SK-N-SH treated with all-trans-retinoic acid at 6 μM for 48 hours (cell line): ENCODE measurements at regions not wholly inside any gene's neighbourhood (a gene's known extent, or its start where the extent isn't known, plus 50 kb on each side); places are given as distances from the start of the nearest gene placed in this dataset.

Source experiments
- ATAC-seq: fragments of 200-7000 bp; cut with Tn5 transposase; 3 replicates; pipeline ENCODE4 v1.9.1; 2020; ENCODE audit warnings: mild to moderate bottlenecking, moderate library complexity
- ARNTL ChIP-seq: fragments of 450-650 bp; formaldehyde crosslinking; IDR thresholded peaks from 2 replicates; pipeline ENCODE4 v1.5.0; 2020; ENCODE audit warnings: low read depth, mild to moderate bottlenecking, moderate library complexity, borderline replicate concordance
- BACH2 ChIP-seq: fragments of 250-450 bp; sonication (Bioruptor Pico); IDR thresholded peaks from 2 replicates; pipeline ENCODE4 v1.9.0; 2021; ENCODE audit warnings: mild to moderate bottlenecking, borderline replicate concordance
- CREB5 ChIP-seq: fragments of 250-450 bp; sonication (Bioruptor Pico); IDR thresholded peaks from 2 replicates; pipeline ENCODE4 v1.5.1; 2020; ENCODE audit warnings: low read depth, mild to moderate bottlenecking, moderate library complexity
- CSDC2 ChIP-seq: fragments of 250-450 bp; sonication (Bioruptor Pico); IDR thresholded peaks from 2 replicates; pipeline ENCODE4 v1.5.0; 2020; ENCODE audit warnings: mild to moderate bottlenecking, moderate library complexity
- CSRNP3 ChIP-seq: fragments of 250-450 bp; sonication (Bioruptor Pico); IDR thresholded peaks from 2 replicates; pipeline ENCODE4 v1.5.1; 2021; ENCODE audit warnings: mild to moderate bottlenecking, moderate library complexity
- ESRRG ChIP-seq: fragments of 250-450 bp; sonication (Bioruptor Pico); IDR thresholded peaks from 2 replicates; pipeline ENCODE4 v1.6.1; 2021; ENCODE audit warnings: mild to moderate bottlenecking
- ISL1 ChIP-seq: fragments of 250-450 bp; sonication (Bioruptor Pico); IDR thresholded peaks from 2 replicates; pipeline ENCODE4 v2.1.2; 2022; ENCODE audit warnings: mild to moderate bottlenecking, moderate library complexity
- OSR1 ChIP-seq: fragments of 250-450 bp; sonication (Bioruptor Pico); IDR thresholded peaks from 2 replicates; pipeline ENCODE4 v1.8.0; 2022; ENCODE audit warnings: moderate library complexity, mild to moderate bottlenecking, inconsistent platforms
- PATZ1 ChIP-seq: fragments of 250-450 bp; sonication (Bioruptor Pico); IDR thresholded peaks from 2 replicates; pipeline ENCODE4 v1.8.0; 2020; ENCODE audit warnings: mild to moderate bottlenecking, moderate library complexity, borderline replicate concordance
- POU6F1 ChIP-seq: fragments of 250-450 bp; sonication (Bioruptor Pico); IDR thresholded peaks from 2 replicates; pipeline ENCODE4 v1.8.0; 2021; ENCODE audit warnings: low read depth, mild to moderate bottlenecking, moderate library complexity, borderline replicate concordance
- PPARA ChIP-seq: fragments of 250-450 bp; sonication (Bioruptor Pico); IDR thresholded peaks from 2 replicates; pipeline ENCODE4 v1.5.0; 2020; ENCODE audit warnings: mild to moderate bottlenecking, borderline replicate concordance
- RARB ChIP-seq: fragments of 250-450 bp; sonication (Bioruptor Pico); IDR thresholded peaks from 2 replicates; pipeline ENCODE4 v1.8.0; 2021; ENCODE audit warnings: mild to moderate bottlenecking, moderate library complexity
- SNAI2 ChIP-seq: fragments of 250-450 bp; sonication (Bioruptor Pico); IDR thresholded peaks from 2 replicates; pipeline ENCODE4 v1.5.0; 2020; ENCODE audit warnings: mild to moderate bottlenecking, moderate library complexity
- TOX ChIP-seq: fragments of 250-450 bp; sonication (Bioruptor Pico); IDR thresholded peaks from 2 replicates; pipeline ENCODE4 v1.8.0; 2021; ENCODE audit warnings: mild to moderate bottlenecking, moderate library complexity, borderline replicate concordance
- TSHZ2 ChIP-seq: fragments of 250-450 bp; sonication (Bioruptor Pico); IDR thresholded peaks from 2 replicates; pipeline ENCODE4 v1.5.0; 2020; ENCODE audit warnings: mild to moderate bottlenecking, moderate library complexity
- ZC3H10 ChIP-seq: fragments of 250-450 bp; sonication (Bioruptor Pico); IDR thresholded peaks from 2 replicates; pipeline ENCODE4 v1.5.1; 2021; ENCODE audit warnings: mild to moderate bottlenecking, moderate library complexity
- ZFP3 ChIP-seq: fragments of 250-450 bp; sonication (Bioruptor Pico); IDR thresholded peaks from 2 replicates; pipeline ENCODE4 v1.5.0; 2020; ENCODE audit warnings: mild to moderate bottlenecking, moderate library complexity
- ZFP30 ChIP-seq: fragments of 450-650 bp; formaldehyde crosslinking; IDR thresholded peaks from 2 replicates; pipeline ENCODE4 v1.5.0; 2022; ENCODE audit warnings: mild to moderate bottlenecking, moderate library complexity
- ZNF565 ChIP-seq: fragments of 450-650 bp; formaldehyde crosslinking; conservative IDR thresholded peaks from 2 replicates; pipeline ENCODE4 v1.5.0; 2020; ENCODE audit warnings: low read depth, mild to moderate bottlenecking, moderate library complexity
- ZNF70 ChIP-seq: fragments of 450-650 bp; formaldehyde crosslinking; IDR thresholded peaks from 2 replicates; pipeline ENCODE4 v1.5.0; 2020; ENCODE audit warnings: mild to moderate bottlenecking, moderate library complexity
- ZNF8 ChIP-seq: fragments of 450-650 bp; formaldehyde crosslinking; IDR thresholded peaks from 2 replicates; pipeline ENCODE4 v1.5.0; 2020; ENCODE audit warnings: mild to moderate bottlenecking, moderate library complexity

GRCh38 chr12:11513288-11513687 is 117.9 kb upstream of the PRB2 start (continued):
- no peak for TF ChIP-seq ARNTL (CRISPR knock-in tag)
- TF ChIP-seq OSR1 (CRISPR knock-in tag) = no peak
- no peak for TF ChIP-seq PPARA (CRISPR knock-in tag)
- TF ChIP-seq ZFP30 (CRISPR knock-in tag) = no peak
- no peak for TF ChIP-seq ESRRG (CRISPR knock-in tag)

- no peak for TF ChIP-seq CREB5 (CRISPR knock-in tag)
- TF ChIP-seq CSRNP3 (CRISPR knock-in tag) = no peak
- TF ChIP-seq POU6F1 = no peak
- no peak for TF ChIP-seq BACH2
- no peak for TF ChIP-seq ZC3H10
- no peak for TF ChIP-seq CSDC2 (CRISPR knock-in tag)
- no peak for TF ChIP-seq ZFP3
- TF ChIP-seq ISL1 (CRISPR knock-in tag) = no peak
- no peak for ATAC-seq
Observed at GRCh38 chr12:11517080-11517479, 121.7 kb upstream of the PRB2 start.

- TF ChIP-seq ZNF8 = no peak
- no peak for TF ChIP-seq ZNF70 (CRISPR knock-in tag)
- TF ChIP-seq CREB5 (CRISPR knock-in tag) = no peak
- TF ChIP-seq TSHZ2 (CRISPR knock-in tag) = no peak
- no peak for TF ChIP-seq TOX (CRISPR knock-in tag)
- no peak for TF ChIP-seq CSDC2 (CRISPR knock-in tag)
- no peak for TF ChIP-seq SNAI2 (CRISPR knock-in tag)
- no peak for TF ChIP-seq PPARA (CRISPR knock-in tag)
- ATAC-seq = no peak
Observed at GRCh38 chr12:11524446-11524845, 125.0 kb upstream of the ETV6 start.

GRCh38 chr12:11534064-11534463 is 115.4 kb upstream of the ETV6 start:
- TF ChIP-seq ZNF70 (CRISPR knock-in tag) (no peak), CSDC2 (CRISPR knock-in tag) (no peak), RARB (CRISPR knock-in tag) (no peak), PPARA (CRISPR knock-in tag) (no peak), ZFP30 (CRISPR knock-in tag) (no peak), SNAI2 (CRISPR knock-in tag) (no peak), TOX (CRISPR knock-in tag) (no peak), ZNF8 (no peak)
- ATAC-seq = no peak

GRCh38 chr12:11535127-11535526 is 114.3 kb upstream of the ETV6 start:
- no peak for ATAC-seq
- TF ChIP-seq ZNF8 = no peak
- no peak for TF ChIP-seq RARB (CRISPR knock-in tag)
- TF ChIP-seq PPARA (CRISPR knock-in tag) = no peak
- TF ChIP-seq ZFP30 (CRISPR knock-in tag) = no peak
- no peak for TF ChIP-seq ZC3H10
- no peak for TF ChIP-seq BACH2
- no peak for TF ChIP-seq CSDC2 (CRISPR knock-in tag)
- no peak for TF ChIP-seq ZFP3
- TF ChIP-seq ZNF565 = no peak
- no peak for TF ChIP-seq OSR1 (CRISPR knock-in tag)
- TF ChIP-seq PATZ1 (CRISPR knock-in tag) = no peak
- TF ChIP-seq TOX (CRISPR knock-in tag) = no peak
- no peak for TF ChIP-seq ZNF70 (CRISPR knock-in tag)
- TF ChIP-seq ISL1 (CRISPR knock-in tag) = no peak
- TF ChIP-seq, all 23 proteins: peak for 0
